ENCODE measurements at regions not wholly inside any gene's neighbourhood (a gene's known extent, or its start where the extent isn't known, plus 50 kb on each side); places are given as distances from the start of the nearest gene placed in this dataset.
"Not testable (repeated sequence)": the region's sequence is repeated elsewhere in the genome, so short reads cannot be mapped to it uniquely, and the experiment has no call there.

GRCh38 chr9:38130724-38131123 is 61.7 kb upstream of the SHB start:
- H3K27ac ChIP-seq (ENCODE audit: low read depth, low read length), result no peak overlapping the region
- H2AFZ ChIP-seq (ENCODE audit: low read length, unreplicated experiment), result no peak overlapping the region
- H3K36me3 ChIP-seq (ENCODE audit: insufficient read depth, low read length), result no peaks in the 10 kb centered on the region
- H3K4me3 ChIP-seq (ENCODE audit: low read depth, low read length), result no peak overlapping the region
- no peaks in the 10 kb centered on the region for H3K4me1 ChIP-seq (ENCODE audit: control insufficient read depth, insufficient read depth, low read length, unreplicated experiment)
- peaks cover 68% of the 10 kb centered on the region for H3K27me3 ChIP-seq (ENCODE audit: insufficient read depth, low read length)
- H3K79me2 ChIP-seq (ENCODE audit: control insufficient read depth, insufficient read depth, low read length, unreplicated experiment), result no peaks in the 10 kb centered on the region

DNA sequence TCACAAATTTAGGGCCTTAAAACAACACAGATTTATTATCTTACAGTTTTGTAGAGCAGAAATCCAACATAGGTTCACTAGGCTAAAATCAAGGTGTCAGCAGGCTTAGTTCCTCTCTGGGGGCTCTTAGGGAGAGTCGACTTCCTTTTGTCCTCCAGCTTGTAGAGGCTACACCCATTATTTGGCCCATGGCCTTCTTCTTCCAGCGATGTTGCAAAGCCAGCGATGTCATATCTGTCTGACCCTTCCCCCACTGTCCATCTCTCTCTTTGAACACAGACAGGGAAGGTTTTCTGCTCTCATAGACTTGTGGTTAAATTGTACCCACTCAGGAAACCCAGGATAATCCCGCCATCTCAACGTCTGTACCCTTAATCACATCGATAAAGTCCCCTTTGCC is 60.3 kb upstream of the SHB start:
- H3K79me2 ChIP-seq (ENCODE audit: control insufficient read depth, insufficient read depth, low read length, unreplicated experiment), result no peaks in the 10 kb centered on the region
- H3K4me1 ChIP-seq (ENCODE audit: control insufficient read depth, insufficient read depth, low read length, unreplicated experiment), result no peaks in the 10 kb centered on the region
- peaks cover 68% of the 10 kb centered on the region for H3K27me3 ChIP-seq (ENCODE audit: insufficient read depth, low read length)
- no peak overlapping the region for H2AFZ ChIP-seq (ENCODE audit: low read length, unreplicated experiment)
- H3K4me3 ChIP-seq (ENCODE audit: low read depth, low read length), result no peak overlapping the region
- no peak overlapping the region for H3K27ac ChIP-seq (ENCODE audit: low read depth, low read length)
- no peaks in the 10 kb centered on the region for H3K36me3 ChIP-seq (ENCODE audit: insufficient read depth, low read length)

- no peaks in the 10 kb centered on the region for H3K79me2 ChIP-seq (ENCODE audit: control insufficient read depth, insufficient read depth, low read length, unreplicated experiment)
- H3K4me1 ChIP-seq (ENCODE audit: control insufficient read depth, insufficient read depth, low read length, unreplicated experiment), result no peaks in the 10 kb centered on the region
- no peaks in the 10 kb centered on the region for H3K36me3 ChIP-seq (ENCODE audit: insufficient read depth, low read length)
- H3K4me3 ChIP-seq (ENCODE audit: low read depth, low read length), result no peak overlapping the region
- H3K27ac ChIP-seq (ENCODE audit: low read depth, low read length), result no peak overlapping the region
- H3K27me3 ChIP-seq (ENCODE audit: insufficient read depth, low read length), result peaks cover 66% of the 10 kb centered on the region
- H2AFZ ChIP-seq (ENCODE audit: low read length, unreplicated experiment), result no peak overlapping the region
Measured at GRCh38 chr9:38128752-38129270, 59.8 kb upstream of the SHB start.

- Histone ChIP-seq H3K36me3 (ENCODE audit: insufficient read depth, low read length) (no peaks in the 10 kb centered on the region), H3K4me1 (ENCODE audit: control insufficient read depth, insufficient read depth, low read length, unreplicated experiment) (no peaks in the 10 kb centered on the region), H3K4me3 (ENCODE audit: low read depth, low read length) (no peak overlapping the region), H3K27ac (ENCODE audit: low read depth, low read length) (no peak overlapping the region), H3K27me3 (ENCODE audit: insufficient read depth, low read length) (peaks cover 54% of the 10 kb centered on the region), H3K79me2 (ENCODE audit: control insufficient read depth, insufficient read depth, low read length, unreplicated experiment) (no peaks in the 10 kb centered on the region), H2AFZ (ENCODE audit: low read length, unreplicated experiment) (no peak overlapping the region)
Measured at GRCh38 chr9:38127271-38127839, 58.3 kb upstream of the SHB start.

- no peak overlapping the region for H3K4me3 ChIP-seq (ENCODE audit: low read depth, low read length)
- H3K79me2 ChIP-seq (ENCODE audit: control insufficient read depth, insufficient read depth, low read length, unreplicated experiment), result no peaks in the 10 kb centered on the region
Measured at GRCh38 chr9:38126730-38127129, 57.7 kb upstream of the SHB start.

DNA sequence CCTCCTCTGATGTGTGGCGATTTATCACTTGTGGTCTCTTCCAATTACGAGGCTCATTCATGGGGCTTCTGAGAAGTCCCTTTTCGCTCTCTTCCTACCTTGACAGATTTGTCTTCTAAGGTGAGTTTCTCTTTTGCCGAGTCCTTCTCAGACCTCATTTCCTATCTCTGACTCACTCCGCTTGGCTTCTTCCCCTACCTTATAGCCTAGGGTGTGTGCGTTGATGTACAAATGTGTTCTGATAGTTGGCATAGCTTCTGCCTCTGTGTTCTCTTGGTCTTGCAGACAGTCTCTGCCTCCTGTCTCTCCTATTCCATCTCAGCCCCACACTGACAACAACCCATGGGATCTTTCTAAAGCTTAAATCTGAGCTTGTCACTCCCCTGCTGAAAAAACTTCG is 56.9 kb upstream of the SHB start:
- no peaks in the 10 kb centered on the region for H3K36me3 ChIP-seq (ENCODE audit: insufficient read depth, low read length)
- no peaks in the 10 kb centered on the region for H3K4me1 ChIP-seq (ENCODE audit: control insufficient read depth, insufficient read depth, low read length, unreplicated experiment)
- H2AFZ ChIP-seq (ENCODE audit: low read length, unreplicated experiment), result no peak overlapping the region
- H3K79me2 ChIP-seq (ENCODE audit: control insufficient read depth, insufficient read depth, low read length, unreplicated experiment), result no peaks in the 10 kb centered on the region
- peaks cover 59% of the 10 kb centered on the region for H3K27me3 ChIP-seq (ENCODE audit: insufficient read depth, low read length)
- H3K4me3 ChIP-seq (ENCODE audit: low read depth, low read length), result no peak overlapping the region
- H3K27ac ChIP-seq (ENCODE audit: low read depth, low read length), result no peak overlapping the region

More at GRCh38 chr9:38126730-38127129, 57.7 kb upstream of the SHB start:
- Histone ChIP-seq H3K27ac (ENCODE audit: low read depth, low read length) (no peak overlapping the region), H3K36me3 (ENCODE audit: insufficient read depth, low read length) (no peaks in the 10 kb centered on the region), H3K4me1 (ENCODE audit: control insufficient read depth, insufficient read depth, low read length, unreplicated experiment) (no peaks in the 10 kb centered on the region), H3K27me3 (ENCODE audit: insufficient read depth, low read length) (peaks cover 55% of the 10 kb centered on the region), H2AFZ (ENCODE audit: low read length, unreplicated experiment) (no peak overlapping the region)

DNA sequence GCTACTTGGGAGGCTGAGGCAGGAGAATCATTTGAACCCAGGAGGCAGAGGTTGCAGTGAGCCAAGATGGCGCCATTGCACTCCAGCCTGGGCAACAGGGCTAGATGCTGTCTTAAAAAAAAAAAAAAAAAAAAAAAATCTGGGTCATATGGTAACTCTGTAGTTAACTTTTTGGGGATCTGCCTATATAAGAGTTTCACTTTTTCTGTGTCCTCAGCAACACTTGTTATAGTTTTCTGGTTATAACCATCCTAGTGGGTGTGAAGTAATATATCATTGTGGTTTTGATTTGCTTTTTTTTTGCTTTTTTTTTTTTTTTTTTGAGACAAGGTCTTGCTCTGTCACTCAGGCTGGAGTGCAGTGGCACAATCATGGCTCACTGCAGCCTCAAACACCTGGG is 54.3 kb upstream of the SHB start:
- H2AFZ ChIP-seq (ENCODE audit: low read length, unreplicated experiment); H3K27ac ChIP-seq (ENCODE audit: low read depth, low read length); H3K4me1 ChIP-seq (ENCODE audit: control insufficient read depth, insufficient read depth, low read length, unreplicated experiment); H3K79me2 ChIP-seq (ENCODE audit: control insufficient read depth, insufficient read depth, low read length, unreplicated experiment); H3K36me3 ChIP-seq (ENCODE audit: insufficient read depth, low read length); H3K4me3 ChIP-seq (ENCODE audit: low read depth, low read length): not testable (repeated sequence)
- peaks cover 66% of the 10 kb centered on the region for H3K27me3 ChIP-seq (ENCODE audit: insufficient read depth, low read length)

- Histone ChIP-seq H3K27me3 (ENCODE audit: insufficient read depth, low read length) (peaks cover 62% of the 10 kb centered on the region), H2AFZ (ENCODE audit: low read length, unreplicated experiment) (no peak overlapping the region), H3K4me1 (ENCODE audit: control insufficient read depth, insufficient read depth, low read length, unreplicated experiment) (peaks cover 5% of the 10 kb centered on the region), H3K79me2 (ENCODE audit: control insufficient read depth, insufficient read depth, low read length, unreplicated experiment) (no peaks in the 10 kb centered on the region), H3K36me3 (ENCODE audit: insufficient read depth, low read length) (no peaks in the 10 kb centered on the region), H3K4me3 (ENCODE audit: low read depth, low read length) (no peak overlapping the region), H3K27ac (ENCODE audit: low read depth, low read length) (no peak overlapping the region)
Measured at GRCh38 chr9:38120961-38121360, 51.9 kb upstream of the SHB start.

DNA sequence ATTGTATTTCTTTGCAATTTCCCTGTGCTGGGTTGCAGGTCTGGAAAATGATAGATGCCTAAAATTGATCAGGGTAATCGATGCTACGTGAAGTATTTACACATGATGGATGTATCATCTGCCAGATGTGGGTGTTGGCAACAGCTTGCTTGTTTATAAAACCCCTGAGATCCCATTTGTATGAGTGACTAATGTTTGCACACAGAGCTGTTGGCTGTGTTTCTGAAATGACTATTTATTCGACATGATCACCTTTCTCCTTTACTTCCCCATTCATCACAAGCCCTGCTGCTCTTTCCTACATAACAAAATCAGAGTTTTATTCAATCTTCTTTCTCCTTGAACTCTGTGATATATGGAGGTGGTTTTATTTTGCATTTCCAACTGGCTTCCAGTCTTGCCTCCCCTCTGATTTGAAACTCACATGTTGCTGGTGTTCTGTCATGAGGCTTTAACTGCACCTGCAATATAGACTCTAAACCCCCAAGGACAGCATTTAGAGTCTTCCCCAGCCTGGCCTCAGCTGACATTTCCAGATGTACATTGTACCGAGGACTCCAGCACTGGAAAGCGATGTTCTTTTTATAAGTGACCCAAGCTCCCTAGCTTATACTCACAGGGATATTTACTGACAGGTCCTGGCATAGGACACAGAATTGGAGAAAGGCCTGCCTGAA is 50.7 kb upstream of the SHB start:
- Histone ChIP-seq H3K4me3 (ENCODE audit: low read depth, low read length) (no peak overlapping the region), H3K36me3 (ENCODE audit: insufficient read depth, low read length) (no peaks in the 10 kb centered on the region), H2AFZ (ENCODE audit: low read length, unreplicated experiment) (no peak overlapping the region), H3K27ac (ENCODE audit: low read depth, low read length) (no peak overlapping the region), H3K4me1 (ENCODE audit: control insufficient read depth, insufficient read depth, low read length, unreplicated experiment) (peaks cover 5% of the 10 kb centered on the region), H3K79me2 (ENCODE audit: control insufficient read depth, insufficient read depth, low read length, unreplicated experiment) (no peaks in the 10 kb centered on the region), H3K27me3 (ENCODE audit: insufficient read depth, low read length) (peaks cover 62% of the 10 kb centered on the region)

GRCh38 chr9:38118862-38119438 is 49.9 kb upstream of the SHB start:
- Histone ChIP-seq H3K36me3 (ENCODE audit: insufficient read depth, low read length) (no peaks in the 10 kb centered on the region), H3K27ac (ENCODE audit: low read depth, low read length) (no peak overlapping the region), H3K4me1 (ENCODE audit: control insufficient read depth, insufficient read depth, low read length, unreplicated experiment) (peaks cover 5% of the 10 kb centered on the region), H3K27me3 (ENCODE audit: insufficient read depth, low read length) (peaks cover 60% of the 10 kb centered on the region), H3K4me3 (ENCODE audit: low read depth, low read length) (no peak overlapping the region), H3K79me2 (ENCODE audit: control insufficient read depth, insufficient read depth, low read length, unreplicated experiment) (no peaks in the 10 kb centered on the region), H2AFZ (ENCODE audit: low read length, unreplicated experiment) (no peak overlapping the region)
